Calu3 (cell line): ENCODE measurements at regions not wholly inside any gene's neighbourhood (a gene's known extent, or its start where the extent isn't known, plus 50 kb on each side); places are given as distances from the start of the nearest gene placed in this dataset.

Source experiments
- BruUV-seq: library from RNA; stranded (reverse); fragments of 400-500 nt; replicated peaks from 2 replicates; lab custom pipeline; 2021; lab: Mats Ljungman, UMichigan
- CTCF ChIA-PET: fragments of 300-600 bp; sonication (Branson Sonifier 250); formaldehyde crosslinking; loops from one replicate; lab custom pipeline; 2022; ENCODE audit warnings: antibody characterized with exemption; lab: Charles Lee
- DNase-seq: peaks from one replicate; pipeline ENCODE4 v3.0.0; 2022
- H3K27ac Mint-ChIP-seq: one replicate; pipeline ENCODE4 v1.8.0; 2022; ENCODE audit warnings: mixed read lengths; ENCODE audit not compliant: unreplicated experiment
- H3K27me3 Mint-ChIP-seq: one replicate; pipeline ENCODE4 v1.8.0; 2022; ENCODE audit warnings: mixed read lengths; ENCODE audit not compliant: unreplicated experiment
- H3K36me3 Mint-ChIP-seq: one replicate; pipeline ENCODE4 v1.8.0; 2022; ENCODE audit warnings: mild to moderate bottlenecking, moderate library complexity, mixed read lengths; ENCODE audit not compliant: insufficient read depth, unreplicated experiment
- H3K4me1 Mint-ChIP-seq: one replicate; pipeline ENCODE4 v1.8.0; 2022; ENCODE audit warnings: mild to moderate bottlenecking, low read depth, mixed read lengths; ENCODE audit not compliant: unreplicated experiment
- H3K4me3 Mint-ChIP-seq: one replicate; pipeline ENCODE4 v1.8.0; 2022; ENCODE audit warnings: mild to moderate bottlenecking, low read depth, moderate library complexity, mixed read lengths; ENCODE audit not compliant: unreplicated experiment
- H3K9me3 Mint-ChIP-seq: one replicate; pipeline ENCODE4 v1.8.0; 2022; ENCODE audit warnings: low read depth, mixed read lengths; ENCODE audit not compliant: unreplicated experiment
- CTCF ChIP-seq: fragments of 200-600 bp; IDR thresholded peaks from one replicate; pipeline ENCODE4 v1.8.0; 2022; ENCODE audit warnings: antibody characterized with exemption; ENCODE audit not compliant: unreplicated experiment
- intact Hi-C: fragments of 100-400 bp; cut with micrococcal nuclease; formaldehyde crosslinking; loops from one replicate; pipeline ENCODE4 v1.10.0; 2022; ENCODE audit not compliant: unreplicated experiment

- Mint-ChIP-seq H3K36me3 (no peaks in the 10 kb centered on the region), H3K4me1 (no peaks in the 10 kb centered on the region), H3K9me3 (peaks cover 6% of the 10 kb centered on the region), H3K27ac (no peak overlapping the region), H3K4me3 (no peak overlapping the region), H3K27me3 (no peaks in the 10 kb centered on the region)
- TF ChIP-seq CTCF, result no peak
- CTCF ChIA-PET, result no interaction called here
- no peak for DNase-seq
- no TSS peak for BruUV-seq
- intact Hi-C loops, result no loop called here
Observed at GRCh38 chr2:144632809-144633208, 112.9 kb upstream of the ZEB2 start.

GRCh38 chr2:144631636-144632035 lies 111.7 kb upstream of the ZEB2 start:
- peaks cover 6% of the 10 kb centered on the region for H3K9me3 Mint-ChIP-seq
- intact Hi-C loops, result no loop called here
- DNase-seq, result no peak
- no peak for TF ChIP-seq CTCF
- BruUV-seq, result no TSS peak
- CTCF ChIA-PET, result interaction anchor here (0.6 kb wide), 1 partner anchor 282 kb away, joined by 4 read pairs; no protein-coding TSS in a partner anchor
- no peaks in the 10 kb centered on the region for H3K4me1 Mint-ChIP-seq
- H3K4me3 Mint-ChIP-seq, result no peak overlapping the region
- no peaks in the 10 kb centered on the region for H3K27me3 Mint-ChIP-seq
- H3K27ac Mint-ChIP-seq, result no peak overlapping the region
- no peaks in the 10 kb centered on the region for H3K36me3 Mint-ChIP-seq

- intact Hi-C loops, result no loop called here
- peaks cover 3% of the 10 kb centered on the region for H3K9me3 Mint-ChIP-seq
- no peak overlapping the region for H3K4me3 Mint-ChIP-seq
- DNase-seq, result no peak
- H3K27ac Mint-ChIP-seq, result no peak overlapping the region
- H3K4me1 Mint-ChIP-seq, result no peaks in the 10 kb centered on the region
- TF ChIP-seq CTCF, result no peak
- CTCF ChIA-PET, result interaction anchor here (0.6 kb wide), 1 partner anchor 281 kb away, joined by 4 read pairs; no protein-coding TSS in a partner anchor
- no peaks in the 10 kb centered on the region for H3K36me3 Mint-ChIP-seq
- no peaks in the 10 kb centered on the region for H3K27me3 Mint-ChIP-seq
- BruUV-seq, result no TSS peak
Observed at GRCh38 chr2:144630459-144631215, 110.7 kb upstream of the ZEB2 start.

DNA sequence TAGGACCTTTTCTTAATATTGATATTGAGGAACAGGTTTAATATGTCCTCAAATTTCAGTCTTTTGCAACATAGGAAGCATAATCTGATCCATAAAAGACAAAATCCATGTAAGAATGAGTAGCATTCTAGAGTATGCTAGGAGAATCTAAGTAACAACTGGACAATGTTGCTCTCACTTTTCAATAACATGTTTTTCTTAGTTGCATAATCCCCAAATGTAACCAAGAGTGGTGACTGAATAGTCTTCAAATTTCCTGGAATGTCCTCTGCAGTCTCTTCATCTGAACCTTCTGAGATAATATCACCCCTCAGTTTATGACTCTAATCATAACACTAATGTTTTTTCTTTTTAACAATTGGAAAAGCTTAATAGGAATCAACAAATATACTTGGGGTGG lies 110.0 kb upstream of the ZEB2 start:
- Mint-ChIP-seq H3K36me3 (no peaks in the 10 kb centered on the region), H3K9me3 (no peaks in the 10 kb centered on the region), H3K4me3 (no peak overlapping the region), H3K27ac (no peak overlapping the region), H3K4me1 (no peaks in the 10 kb centered on the region), H3K27me3 (no peaks in the 10 kb centered on the region)
- TF ChIP-seq CTCF, result no peak
- DNase-seq, result no peak
- no TSS peak for BruUV-seq
- intact Hi-C loops, result no loop called here
- CTCF ChIA-PET, result no interaction called here
